ENCODE measurements at regions not wholly inside any gene's neighbourhood (a gene's known extent, or its start where the extent isn't known, plus 50 kb on each side); places are given as distances from the start of the nearest gene placed in this dataset.

- H3K9me3 ChIP-seq (replicated peaks; ENCODE audit: insufficient read depth, low read length): no peaks in the 10 kb centered on the region
- H3F3A ChIP-seq (ENCODE audit: insufficient read depth, low read length): no peaks in the 10 kb centered on the region
- no peak overlapping the region for H3K4me2 ChIP-seq (ENCODE audit: low read depth, low read length)
- no peak for TF ChIP-seq EZH2 (optimal IDR thresholded peaks at IDR 0.05; ENCODE audit: low read depth, low read length)
- TF ChIP-seq CTCF (IDR thresholded peaks at IDR 0.05; ENCODE audit: low read length): no peak
- TF ChIP-seq EZH2phosphoT487 (IDR thresholded peaks at IDR 0.05; ENCODE audit: low read length): no peak
- H4K20me1 ChIP-seq (ENCODE audit: insufficient read depth, low read length): no peaks in the 10 kb centered on the region
- no peaks in the 10 kb centered on the region for H3K36me3 ChIP-seq (replicated peaks; ENCODE audit: insufficient read depth, low read length)
- H3K27ac ChIP-seq (ENCODE audit: low read length): no peak overlapping the region
- no peak overlapping the region for H2AFZ ChIP-seq (ENCODE audit: low read length)
- no peaks in the 10 kb centered on the region for H3K9me2 ChIP-seq (replicated peaks; ENCODE audit: insufficient read depth, low read length)
- H3K27me3 ChIP-seq (replicated peaks; ENCODE audit: insufficient read depth, low read length): no peaks in the 10 kb centered on the region
- no peaks in the 10 kb centered on the region for H3K79me2 ChIP-seq (ENCODE audit: low read length)
- no peak overlapping the region for H3K4me3 ChIP-seq (ENCODE audit: low read length)
- DNase-seq: no peak
- H3K9ac ChIP-seq (ENCODE audit: low read length): no peak overlapping the region
- H3K4me1 ChIP-seq (ENCODE audit: low read length): no peaks in the 10 kb centered on the region
These were observed 103.7 kb upstream of the TMEM106B start for GRCh38 chr7:12107381-12107780.

GRCh38 chr7:12107841-12108254, 103.2 kb upstream of the TMEM106B start:
- H3K9ac ChIP-seq (ENCODE audit: low read length): no peak overlapping the region
- TF ChIP-seq EZH2phosphoT487 (IDR thresholded peaks at IDR 0.05; ENCODE audit: low read length): no peak
- TF ChIP-seq CTCF (IDR thresholded peaks at IDR 0.05; ENCODE audit: low read length): no peak
- TF ChIP-seq EZH2 (optimal IDR thresholded peaks at IDR 0.05; ENCODE audit: low read depth, low read length): no peak

GRCh38 chr7:12110425-12110824, 100.7 kb upstream of the TMEM106B start:
- H2AFZ ChIP-seq (ENCODE audit: low read length): no peak overlapping the region
- H3K9ac ChIP-seq (ENCODE audit: low read length): no peak overlapping the region
- no peaks in the 10 kb centered on the region for H4K20me1 ChIP-seq (ENCODE audit: insufficient read depth, low read length)
- no peaks in the 10 kb centered on the region for H3K27me3 ChIP-seq (replicated peaks; ENCODE audit: insufficient read depth, low read length)
- no peaks in the 10 kb centered on the region for H3K9me2 ChIP-seq (replicated peaks; ENCODE audit: insufficient read depth, low read length)
- no peak overlapping the region for H3K4me3 ChIP-seq (ENCODE audit: low read length)
- no peaks in the 10 kb centered on the region for H3K36me3 ChIP-seq (replicated peaks; ENCODE audit: insufficient read depth, low read length)
- H3K27ac ChIP-seq (ENCODE audit: low read length): no peak overlapping the region
- H3K79me2 ChIP-seq (ENCODE audit: low read length): no peaks in the 10 kb centered on the region
- H3K9me3 ChIP-seq (replicated peaks; ENCODE audit: insufficient read depth, low read length): no peaks in the 10 kb centered on the region
- DNase-seq: no peak
- H3K4me2 ChIP-seq (ENCODE audit: low read depth, low read length): no peak overlapping the region
- no peak for TF ChIP-seq CTCF (IDR thresholded peaks at IDR 0.05; ENCODE audit: low read length)
- TF ChIP-seq EZH2phosphoT487 (IDR thresholded peaks at IDR 0.05; ENCODE audit: low read length): no peak
- TF ChIP-seq EZH2 (optimal IDR thresholded peaks at IDR 0.05; ENCODE audit: low read depth, low read length): no peak
- no peaks in the 10 kb centered on the region for H3F3A ChIP-seq (ENCODE audit: insufficient read depth, low read length)
- no peaks in the 10 kb centered on the region for H3K4me1 ChIP-seq (ENCODE audit: low read length)

More at GRCh38 chr7:12107841-12108254, 103.2 kb upstream of the TMEM106B start:
- Histone ChIP-seq H3K4me3 (ENCODE audit: low read length) (no peak overlapping the region), H3K36me3 (replicated peaks; ENCODE audit: insufficient read depth, low read length) (no peaks in the 10 kb centered on the region), H3K27ac (ENCODE audit: low read length) (no peak overlapping the region), H4K20me1 (ENCODE audit: insufficient read depth, low read length) (no peaks in the 10 kb centered on the region), H3F3A (ENCODE audit: insufficient read depth, low read length) (no peaks in the 10 kb centered on the region), H2AFZ (ENCODE audit: low read length) (no peak overlapping the region), H3K9me2 (replicated peaks; ENCODE audit: insufficient read depth, low read length) (no peaks in the 10 kb centered on the region), H3K79me2 (ENCODE audit: low read length) (no peaks in the 10 kb centered on the region), H3K4me1 (ENCODE audit: low read length) (no peaks in the 10 kb centered on the region), H3K27me3 (replicated peaks; ENCODE audit: insufficient read depth, low read length) (no peaks in the 10 kb centered on the region), H3K4me2 (ENCODE audit: low read depth, low read length) (no peak overlapping the region), H3K9me3 (replicated peaks; ENCODE audit: insufficient read depth, low read length) (no peaks in the 10 kb centered on the region)
- no peak for DNase-seq

Measured in MM.1S (cell line).